ENCODE measurements at regions not wholly inside any gene's neighbourhood (a gene's known extent, or its start where the extent isn't known, plus 50 kb on each side); places are given as distances from the start of the nearest gene placed in this dataset.
A peak's percentile ranks its signal among the peaks of the same experiment; 100 is the strongest.

GRCh38 chr2:120480903-120481445 is 135.0 kb downstream of the INHBB start (continued):
- TF ChIP-seq, protein P1, sequence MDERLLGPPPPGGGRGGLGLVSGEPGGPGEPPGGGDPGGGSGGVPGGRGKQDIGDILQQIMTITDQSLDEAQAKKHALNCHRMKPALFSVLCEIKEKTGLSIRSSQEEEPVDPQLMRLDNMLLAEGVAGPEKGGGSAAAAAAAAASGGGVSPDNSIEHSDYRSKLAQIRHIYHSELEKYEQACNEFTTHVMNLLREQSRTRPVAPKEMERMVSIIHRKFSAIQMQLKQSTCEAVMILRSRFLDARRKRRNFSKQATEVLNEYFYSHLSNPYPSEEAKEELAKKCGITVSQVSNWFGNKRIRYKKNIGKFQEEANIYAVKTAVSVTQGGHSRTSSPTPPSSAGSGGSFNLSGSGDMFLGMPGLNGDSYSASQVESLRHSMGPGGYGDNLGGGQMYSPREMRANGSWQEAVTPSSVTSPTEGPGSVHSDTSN (CRISPR knock-in tag; IDR thresholded peaks at IDR 0.05), result peak; percentile 45; the same call in 1 of the 2 replicates
- TF ChIP-seq, protein P2, sequence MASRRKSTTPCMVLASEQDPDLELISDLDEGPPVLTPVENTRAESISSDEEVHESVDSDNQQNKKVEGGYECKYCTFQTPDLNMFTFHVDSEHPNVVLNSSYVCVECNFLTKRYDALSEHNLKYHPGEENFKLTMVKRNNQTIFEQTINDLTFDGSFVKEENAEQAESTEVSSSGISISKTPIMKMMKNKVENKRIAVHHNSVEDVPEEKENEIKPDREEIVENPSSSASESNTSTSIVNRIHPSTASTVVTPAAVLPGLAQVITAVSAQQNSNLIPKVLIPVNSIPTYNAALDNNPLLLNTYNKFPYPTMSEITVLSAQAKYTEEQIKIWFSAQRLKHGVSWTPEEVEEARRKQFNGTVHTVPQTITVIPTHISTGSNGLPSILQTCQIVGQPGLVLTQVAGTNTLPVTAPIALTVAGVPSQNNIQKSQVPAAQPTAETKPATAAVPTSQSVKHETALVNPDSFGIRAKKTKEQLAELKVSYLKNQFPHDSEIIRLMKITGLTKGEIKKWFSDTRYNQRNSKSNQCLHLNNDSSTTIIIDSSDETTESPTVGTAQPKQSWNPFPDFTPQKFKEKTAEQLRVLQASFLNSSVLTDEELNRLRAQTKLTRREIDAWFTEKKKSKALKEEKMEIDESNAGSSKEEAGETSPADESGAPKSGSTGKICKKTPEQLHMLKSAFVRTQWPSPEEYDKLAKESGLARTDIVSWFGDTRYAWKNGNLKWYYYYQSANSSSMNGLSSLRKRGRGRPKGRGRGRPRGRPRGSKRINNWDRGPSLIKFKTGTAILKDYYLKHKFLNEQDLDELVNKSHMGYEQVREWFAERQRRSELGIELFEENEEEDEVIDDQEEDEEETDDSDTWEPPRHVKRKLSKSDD (CRISPR knock-in tag; IDR thresholded peaks at IDR 0.05; ENCODE audit: low read depth), result peak; percentile 16; the same call in 1 of the 2 replicates
- TF ChIP-seq ZNF619 (CRISPR knock-in tag; IDR thresholded peaks at IDR 0.05) (peak; percentile 20; the same call in 1 of the 2 replicates), ZNF329 (CRISPR knock-in tag; IDR thresholded peaks at IDR 0.05; ENCODE audit: low read depth) (0 out of 2 replicates have a peak, but pooled peaks have one; percentile 48), PAXIP1 (CRISPR knock-in tag; conservative IDR thresholded peaks at IDR 0.05) (peak; percentile 48; the same call in 1 of the 2 replicates), SALL1 (CRISPR knock-in tag; IDR thresholded peaks at IDR 0.05) (peak; percentile 54; the same call in 1 of the 2 replicates), EP300 (IDR thresholded peaks at IDR 0.05; ENCODE audit: low read depth in 2 of 2, low read length in 2 of 2) (peak in 1 of 2 experiments; percentile 62; a peak in 1 of 4 replicates), EP300 (CRISPR knock-in tag; IDR thresholded peaks at IDR 0.05; ENCODE audit: borderline replicate concordance) (0 out of 2 replicates have a peak, but pooled peaks have one; percentile 11), GATAD2A (CRISPR knock-in tag; IDR thresholded peaks at IDR 0.05) (peak; percentile 58), SOX5 (CRISPR knock-in tag; IDR thresholded peaks at IDR 0.05; ENCODE audit: borderline replicate concordance) (peak; percentile 51; the same call in 1 of the 2 replicates), RAD21 (CRISPR knock-in tag; IDR thresholded peaks at IDR 0.05) (peak; percentile 10), ZNF550 (CRISPR knock-in tag; IDR thresholded peaks at IDR 0.05; ENCODE audit: borderline replicate concordance) (peak; percentile 20; the same call in 1 of the 2 replicates), YY1 (IDR thresholded peaks at IDR 0.05; ENCODE audit: insufficient read depth, insufficient replicate concordance, low read depth, low read length) (no peak), ZNF749 (CRISPR knock-in tag; IDR thresholded peaks at IDR 0.05; ENCODE audit: borderline replicate concordance) (peak; percentile 45; the same call in 1 of the 2 replicates), KDM5B (CRISPR knock-in tag; IDR thresholded peaks at IDR 0.05; ENCODE audit: borderline replicate concordance) (0 out of 2 replicates have a peak, but pooled peaks have one; percentile 42), FOXA1 (IDR thresholded peaks at IDR 0.05) (0 out of 2 replicates have a peak, but pooled peaks have one; percentile 19), FOXA1 (CRISPR knock-in tag; IDR thresholded peaks at IDR 0.05) (peak; percentile 69; the same call in 1 of the 2 replicates), KDM6A (CRISPR knock-in tag; IDR thresholded peaks at IDR 0.05; ENCODE audit: low read depth) (no peak)
- TF ChIP-seq, protein P3, sequence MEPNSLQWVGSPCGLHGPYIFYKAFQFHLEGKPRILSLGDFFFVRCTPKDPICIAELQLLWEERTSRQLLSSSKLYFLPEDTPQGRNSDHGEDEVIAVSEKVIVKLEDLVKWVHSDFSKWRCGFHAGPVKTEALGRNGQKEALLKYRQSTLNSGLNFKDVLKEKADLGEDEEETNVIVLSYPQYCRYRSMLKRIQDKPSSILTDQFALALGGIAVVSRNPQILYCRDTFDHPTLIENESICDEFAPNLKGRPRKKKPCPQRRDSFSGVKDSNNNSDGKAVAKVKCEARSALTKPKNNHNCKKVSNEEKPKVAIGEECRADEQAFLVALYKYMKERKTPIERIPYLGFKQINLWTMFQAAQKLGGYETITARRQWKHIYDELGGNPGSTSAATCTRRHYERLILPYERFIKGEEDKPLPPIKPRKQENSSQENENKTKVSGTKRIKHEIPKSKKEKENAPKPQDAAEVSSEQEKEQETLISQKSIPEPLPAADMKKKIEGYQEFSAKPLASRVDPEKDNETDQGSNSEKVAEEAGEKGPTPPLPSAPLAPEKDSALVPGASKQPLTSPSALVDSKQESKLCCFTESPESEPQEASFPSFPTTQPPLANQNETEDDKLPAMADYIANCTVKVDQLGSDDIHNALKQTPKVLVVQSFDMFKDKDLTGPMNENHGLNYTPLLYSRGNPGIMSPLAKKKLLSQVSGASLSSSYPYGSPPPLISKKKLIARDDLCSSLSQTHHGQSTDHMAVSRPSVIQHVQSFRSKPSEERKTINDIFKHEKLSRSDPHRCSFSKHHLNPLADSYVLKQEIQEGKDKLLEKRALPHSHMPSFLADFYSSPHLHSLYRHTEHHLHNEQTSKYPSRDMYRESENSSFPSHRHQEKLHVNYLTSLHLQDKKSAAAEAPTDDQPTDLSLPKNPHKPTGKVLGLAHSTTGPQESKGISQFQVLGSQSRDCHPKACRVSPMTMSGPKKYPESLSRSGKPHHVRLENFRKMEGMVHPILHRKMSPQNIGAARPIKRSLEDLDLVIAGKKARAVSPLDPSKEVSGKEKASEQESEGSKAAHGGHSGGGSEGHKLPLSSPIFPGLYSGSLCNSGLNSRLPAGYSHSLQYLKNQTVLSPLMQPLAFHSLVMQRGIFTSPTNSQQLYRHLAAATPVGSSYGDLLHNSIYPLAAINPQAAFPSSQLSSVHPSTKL (CRISPR knock-in tag; IDR thresholded peaks at IDR 0.05), result 0 out of 2 replicates have a peak, but pooled peaks have one; percentile 16
